ENCODE measurements at regions not wholly inside any gene's neighbourhood (a gene's known extent, or its start where the extent isn't known, plus 50 kb on each side); places are given as distances from the start of the nearest gene placed in this dataset.
"Not testable (repeated sequence)": the region's sequence is repeated elsewhere in the genome, so short reads cannot be mapped to it uniquely, and the experiment has no call there.

GRCh38 chr14:83975841-83976770 lies 1553.8 kb upstream of the FLRT2 start:
- H3K9ac ChIP-seq, result no peak overlapping the region

GRCh38 chr14:83977583-83977982 lies 1552.4 kb upstream of the FLRT2 start:
- no peaks in the 10 kb centered on the region for H3K79me2 ChIP-seq (ENCODE audit: insufficient read depth)
- no peaks in the 10 kb centered on the region for H3K9me3 ChIP-seq (ENCODE audit: low read depth)
- WGBS, 2 experiments (ENCODE audit: low coverage in 1 of 2, low lambda C conversion rate in 2 of 2, missing lambda C conversion rate in 2 of 2), result 63 to 65% methylated on average over 5 of the region's 5 CpGs
- H3K9me2 ChIP-seq (ENCODE audit: insufficient read depth), result no peaks in the 10 kb centered on the region
- no peaks in the 10 kb centered on the region for H3K27me3 ChIP-seq (replicated peaks; ENCODE audit: insufficient read depth)
- no peak overlapping the region for H2AFZ ChIP-seq
- no peak overlapping the region for H3K4me3 ChIP-seq
- H3K36me3 ChIP-seq (ENCODE audit: low read depth), result no peaks in the 10 kb centered on the region
- no peaks in the 10 kb centered on the region for H3K4me1 ChIP-seq (ENCODE audit: insufficient read depth)
- no peaks in the 10 kb centered on the region for H4K20me1 ChIP-seq (ENCODE audit: insufficient read depth)
- TF ChIP-seq EZH2phosphoT487 (IDR thresholded peaks at IDR 0.05; ENCODE audit: insufficient read depth, low read depth), result no peak
- TF ChIP-seq EZH2 (IDR thresholded peaks at IDR 0.05; ENCODE audit: insufficient read depth, poor library complexity, severe bottlenecking), result no peak
- no peak overlapping the region for H3K4me2 ChIP-seq (ENCODE audit: unreplicated experiment)
- no peaks in the 10 kb centered on the region for H3F3A ChIP-seq (ENCODE audit: insufficient read depth)
- H3K9ac ChIP-seq, result no peak overlapping the region
- in situ Hi-C loops (cut with MboI), result no loop called here
- DNase-seq, result no peak
- no peak overlapping the region for H3K27ac ChIP-seq

More at GRCh38 chr14:83975841-83976770, 1553.8 kb upstream of the FLRT2 start:
- H3K4me1 ChIP-seq (ENCODE audit: insufficient read depth), result no peaks in the 10 kb centered on the region
- no peaks in the 10 kb centered on the region for H3K27me3 ChIP-seq (replicated peaks; ENCODE audit: insufficient read depth)
- H3K4me2 ChIP-seq (ENCODE audit: unreplicated experiment), result no peak overlapping the region
- no peak overlapping the region for H3K27ac ChIP-seq
- H3K4me3 ChIP-seq, result no peak overlapping the region
- no peak for DNase-seq
- TF ChIP-seq EZH2 (IDR thresholded peaks at IDR 0.05; ENCODE audit: insufficient read depth, poor library complexity, severe bottlenecking) (no peak), EZH2phosphoT487 (IDR thresholded peaks at IDR 0.05; ENCODE audit: insufficient read depth, low read depth) (no peak)
- in situ Hi-C loops (cut with MboI), result no loop called here
- H3K79me2 ChIP-seq (ENCODE audit: insufficient read depth), result no peaks in the 10 kb centered on the region
- no peaks in the 10 kb centered on the region for H3F3A ChIP-seq (ENCODE audit: insufficient read depth)
- no peak overlapping the region for H2AFZ ChIP-seq
- H3K9me3 ChIP-seq (ENCODE audit: low read depth), result no peaks in the 10 kb centered on the region
- H3K9me2 ChIP-seq (ENCODE audit: insufficient read depth), result no peaks in the 10 kb centered on the region
- H4K20me1 ChIP-seq (ENCODE audit: insufficient read depth), result no peaks in the 10 kb centered on the region
- 31 to 34% methylated on average over 7 of the region's 7 CpGs for WGBS, 2 experiments (ENCODE audit: low coverage in 1 of 2, low lambda C conversion rate in 2 of 2, missing lambda C conversion rate in 2 of 2)
- H3K36me3 ChIP-seq (ENCODE audit: low read depth), result no peaks in the 10 kb centered on the region

- H3K9ac ChIP-seq; H3K4me1 ChIP-seq (ENCODE audit: insufficient read depth); H4K20me1 ChIP-seq (ENCODE audit: insufficient read depth); H3K4me3 ChIP-seq; H3K27me3 ChIP-seq (replicated peaks; ENCODE audit: insufficient read depth); H3K9me3 ChIP-seq (ENCODE audit: low read depth); DNase-seq; H3F3A ChIP-seq (ENCODE audit: insufficient read depth); H3K36me3 ChIP-seq (ENCODE audit: low read depth); H3K9me2 ChIP-seq (ENCODE audit: insufficient read depth); H2AFZ ChIP-seq; H3K27ac ChIP-seq; H3K4me2 ChIP-seq (ENCODE audit: unreplicated experiment); H3K79me2 ChIP-seq (ENCODE audit: insufficient read depth); in situ Hi-C loops (cut with MboI): not testable (repeated sequence)
- WGBS, 2 experiments (ENCODE audit: low coverage in 1 of 2, low lambda C conversion rate in 2 of 2, missing lambda C conversion rate in 2 of 2), result 41 to 45% methylated on average over 3 of the region's 3 CpGs
Measured at GRCh38 chr14:83981676-83982258, 1548.2 kb upstream of the FLRT2 start.

- in situ Hi-C loops (cut with MboI), result no loop called here
- Histone ChIP-seq H4K20me1 (ENCODE audit: insufficient read depth) (no peaks in the 10 kb centered on the region; the same call in 1 of the 2 replicates), H3K36me3 (ENCODE audit: low read depth) (no peaks in the 10 kb centered on the region), H3K4me1 (ENCODE audit: insufficient read depth) (no peaks in the 10 kb centered on the region), H3K4me2 (ENCODE audit: unreplicated experiment) (no peak overlapping the region), H3K27me3 (replicated peaks; ENCODE audit: insufficient read depth) (no peaks in the 10 kb centered on the region), H3F3A (ENCODE audit: insufficient read depth) (no peaks in the 10 kb centered on the region), H3K4me3 (no peak overlapping the region), H3K79me2 (ENCODE audit: insufficient read depth) (no peaks in the 10 kb centered on the region), H3K27ac (no peak overlapping the region), H3K9ac (no peak overlapping the region), H2AFZ (no peak overlapping the region), H3K9me3 (ENCODE audit: low read depth) (no peaks in the 10 kb centered on the region), H3K9me2 (ENCODE audit: insufficient read depth) (no peaks in the 10 kb centered on the region)
- no peak for TF ChIP-seq EZH2phosphoT487 (IDR thresholded peaks at IDR 0.05; ENCODE audit: insufficient read depth, low read depth)
- no peak for TF ChIP-seq EZH2 (IDR thresholded peaks at IDR 0.05; ENCODE audit: insufficient read depth, poor library complexity, severe bottlenecking)
- no peak for DNase-seq
- 47 to 53% methylated on average over 3 of the region's 3 CpGs for WGBS, 2 experiments (ENCODE audit: low coverage in 1 of 2, low lambda C conversion rate in 2 of 2, missing lambda C conversion rate in 2 of 2)
Measured at GRCh38 chr14:83988275-83988674, 1541.7 kb upstream of the FLRT2 start.
